NAMALWA (cell line): ENCODE measurements at regions not wholly inside any gene's neighbourhood (a gene's known extent, or its start where the extent isn't known, plus 50 kb on each side); places are given as distances from the start of the nearest gene placed in this dataset.

Source experiments
- DNase-seq: peaks from one replicate; pipeline ENCODE4 v3.0.0-alpha.2; 2015; ENCODE audit warnings: low spot score

GRCh38 chr14:100955201-100955600, 51.7 kb upstream of the RTL1 start:
- no peak for DNase-seq

- no peak for DNase-seq
Measured at GRCh38 chr14:100962494-100962893, 59.0 kb upstream of the RTL1 start.

GRCh38 chr14:100965296-100965695, 61.8 kb upstream of the RTL1 start:
- DNase-seq, result no peak

- no peak for DNase-seq
Measured at GRCh38 chr14:100967178-100967577, 63.7 kb upstream of the RTL1 start.

- no peak for DNase-seq
Measured at GRCh38 chr14:100967930-100968329, 64.4 kb upstream of the RTL1 start.

GRCh38 chr14:100972118-100972897, 68.8 kb upstream of the RTL1 start:
- DNase-seq, result no peak

- DNase-seq, result no peak
Measured at GRCh38 chr14:100975671-100976070, 72.1 kb upstream of the RTL1 start.

- no peak for DNase-seq
Measured at GRCh38 chr14:100979079-100979478, 75.6 kb upstream of the RTL1 start.

GRCh38 chr14:100979780-100980179, 76.3 kb upstream of the RTL1 start:
- DNase-seq, result no peak

- DNase-seq, result no peak
Measured at GRCh38 chr14:100980823-100981222, 77.3 kb upstream of the RTL1 start.

- no peak for DNase-seq
Measured at GRCh38 chr14:100981809-100982208, 78.3 kb upstream of the RTL1 start.

- no peak for DNase-seq
Measured at GRCh38 chr14:100982353-100982752, 78.8 kb upstream of the RTL1 start.

GRCh38 chr14:100982762-100983161, 79.2 kb upstream of the RTL1 start:
- no peak for DNase-seq

GRCh38 chr14:100983710-100984109, 80.2 kb upstream of the RTL1 start:
- no peak for DNase-seq

- no peak for DNase-seq
Measured at GRCh38 chr14:100988011-100988410, 84.5 kb upstream of the RTL1 start.

- no peak for DNase-seq
Measured at GRCh38 chr14:100988411-100988900, 84.9 kb upstream of the RTL1 start.

- no peak for DNase-seq
Measured at GRCh38 chr14:100988956-100989355, 85.4 kb upstream of the RTL1 start.

- DNase-seq, result no peak
Measured at GRCh38 chr14:100989924-100990323, 86.4 kb upstream of the RTL1 start.

- DNase-seq, result no peak
Measured at GRCh38 chr14:100994082-100994481, 90.6 kb upstream of the RTL1 start.

GRCh38 chr14:100994756-100995330, 91.3 kb upstream of the RTL1 start:
- no peak for DNase-seq

- DNase-seq, result no peak
Measured at GRCh38 chr14:101000711-101001250, 97.3 kb upstream of the RTL1 start.

GRCh38 chr14:101001311-101002069, 98.0 kb upstream of the RTL1 start:
- no peak for DNase-seq

GRCh38 chr14:101002738-101003137, 99.2 kb upstream of the RTL1 start:
- no peak for DNase-seq
